Sigmoid colon (tissue), 4 donors: ENCODE measurements at regions not wholly inside any gene's neighbourhood (a gene's known extent, or its start where the extent isn't known, plus 50 kb on each side); places are given as distances from the start of the nearest gene placed in this dataset.

Source experiments
- CTCF ChIP-seq, 4 experiments: fragments of 450-650 bp in 3 of 4; fragments of 200-600 bp in 1 of 4; IDR thresholded peaks; one replicate each; pipeline ENCODE4 v1.5.1; 2016 to 2019; ENCODE audit warnings: antibody characterized with exemption in 4 of 4, mild to moderate bottlenecking in 3 of 4, moderate library complexity in 2 of 4
- EP300 ChIP-seq, 4 donors: sonication (generic); formaldehyde crosslinking; IDR thresholded peaks; one replicate each; pipeline ENCODE4 v1.6.1; 2017; ENCODE audit warnings: antibody characterized with exemption in 4 of 4
- POLR2A ChIP-seq, 2 donors: fragments of 450-650 bp; IDR thresholded peaks; one replicate each; pipeline ENCODE4 v1.6.1; 2016; ENCODE audit warnings: antibody characterized with exemption in 2 of 2, mild to moderate bottlenecking in 2 of 2, moderate library complexity in 2 of 2
- POLR2AphosphoS5 ChIP-seq, 4 donors: sonication (generic); formaldehyde crosslinking; IDR thresholded peaks; one replicate each; pipeline ENCODE4 v1.6.1; 2017; ENCODE audit warnings: antibody characterized with exemption in 4 of 4

GRCh38 chrY:7417946-7418345 is 506.4 kb upstream of the AMELY start:
- no peak for TF ChIP-seq CTCF (IDR thresholded peaks at IDR 0.05)
- TF ChIP-seq POLR2A (IDR thresholded peaks at IDR 0.05): no peak
- TF ChIP-seq POLR2AphosphoS5 (IDR thresholded peaks at IDR 0.05): no peak
- no peak for TF ChIP-seq EP300 (IDR thresholded peaks at IDR 0.05)
